ENCODE measurements at regions not wholly inside any gene's neighbourhood (a gene's known extent, or its start where the extent isn't known, plus 50 kb on each side); places are given as distances from the start of the nearest gene placed in this dataset.
A peak's percentile ranks its signal among the peaks of the same experiment; 100 is the strongest.

- Histone ChIP-seq H2AFZ (ENCODE audit: low read length) (no peak overlapping the region), H3K27ac (ENCODE audit: extremely low read length, insufficient read depth, low read length) (peak overlapping the region; percentile 83), H3K9ac (ENCODE audit: insufficient read depth, low read depth, low read length) (no peak overlapping the region), H3K79me2 (ENCODE audit: insufficient read depth, low read length) (no peaks in the 10 kb centered on the region), H3K4me2 (ENCODE audit: low read depth, low read length) (no peak overlapping the region), H3K9me3 (ENCODE audit: low read length) (no peaks in the 10 kb centered on the region), H3K36me3 (replicated peaks in 1 of 2; ENCODE audit: control insufficient read depth in 1 of 2, insufficient read depth in 2 of 2, low read length in 2 of 2) (no peaks in the 10 kb centered on the region), H4K20me1 (ENCODE audit: insufficient read depth, low read length) (no peaks in the 10 kb centered on the region), H3K27me3 (ENCODE audit: control insufficient read depth in 1 of 2, insufficient read depth in 2 of 2, low read length in 2 of 2) (no peaks in the 10 kb centered on the region), H3K4me1 (ENCODE audit: insufficient read depth, low read length) (peaks cover 45% of the 10 kb centered on the region), H3K4me3 (replicated peaks in 1 of 3; ENCODE audit: insufficient read depth in 1 of 3, low read depth in 2 of 3, low read length in 3 of 3) (no peak overlapping the region)
- FAIRE-seq (no peak), ATAC-seq (no peak), DNase-seq (ENCODE audit: low spot score) (no peak)
- no peak for TF ChIP-seq PHB2 (IDR thresholded peaks at IDR 0.05; ENCODE audit: partially characterized antibody)
- TF ChIP-seq ZNF318 (CRISPR knock-in tag; IDR thresholded peaks at IDR 0.05): no peak
- no peak for TF ChIP-seq GABPA (IDR thresholded peaks at IDR 0.05; ENCODE audit: low read depth, low read length)
- no peak for TF ChIP-seq GABPA (CRISPR knock-in tag; IDR thresholded peaks at IDR 0.05; ENCODE audit: low read depth)
- no peak for TF ChIP-seq XBP1 (CRISPR knock-in tag; IDR thresholded peaks at IDR 0.05)
- TF ChIP-seq ZNF652 (CRISPR knock-in tag; IDR thresholded peaks at IDR 0.05; ENCODE audit: borderline replicate concordance, low read depth): no peak
- TF ChIP-seq ZNF773 (CRISPR knock-in tag; IDR thresholded peaks at IDR 0.05; ENCODE audit: borderline replicate concordance): no peak
- TF ChIP-seq ZNF563 (CRISPR knock-in tag; IDR thresholded peaks at IDR 0.05): no peak
- no peak for TF ChIP-seq HMGXB4 (CRISPR knock-in tag; IDR thresholded peaks at IDR 0.05; ENCODE audit: borderline replicate concordance in 1 of 2, low read depth in 1 of 2)
- no peak for TF ChIP-seq CBX1 (IDR thresholded peaks at IDR 0.05; ENCODE audit: low read depth)
- in situ Hi-C loops (cut with HindIII; ENCODE audit: extremely low pct_ligation_motif_present, low pct_unique_long_range_greater_than_20kb) (no loop called here), intact Hi-C loops (cut with micrococcal nuclease; ENCODE audit: unreplicated experiment) (loop anchor here (2.0 kb wide), 2 partner anchors 41 to 85 kb away; no protein-coding TSS in a partner anchor)
- 87% methylated on average over 2 of the region's 2 CpGs for WGBS (ENCODE audit: low lambda C conversion rate)
- ChIA-PET CTCF (ENCODE audit: low intra/inter-chr PET ratio, low total read pairs) (no interaction called here), POLR2A (interaction anchor here (0.6 to 2.1 kb wide), 3 partner anchors 9 to 53 kb away, joined by 4 to 10 read pairs (median 4); no protein-coding TSS in a partner anchor)
- BruUV-seq (replicated peaks): no TSS peak
Measured at GRCh38 chr7:17183630-17184328, 114.7 kb upstream of the AHR start.

Data from HepG2 (cell line).